Fibroblast of lung (primary cell): ENCODE measurements at regions not wholly inside any gene's neighbourhood (a gene's known extent, or its start where the extent isn't known, plus 50 kb on each side); places are given as distances from the start of the nearest gene placed in this dataset.

Experiments
- CTCF ChIP-seq, 2 donors: IDR thresholded peaks in 1 of 2; conservative IDR thresholded peaks in 1 of 2; 1 replicate in 1 of 2; 2 replicates in 1 of 2; pipeline ENCODE4 v1.5.1; 2011 to 2012; ENCODE audit warnings: low read length in 2 of 2, control low read depth in 1 of 2, inconsistent platforms in 1 of 2, low read depth in 1 of 2, mild to moderate bottlenecking in 1 of 2
- EZH2 ChIP-seq: IDR thresholded peaks from 2 replicates; pipeline ENCODE4 v1.5.1; 2012; ENCODE audit warnings: low read length, control low read depth, mild to moderate bottlenecking; ENCODE audit errors: missing control alignments

- TF ChIP-seq CTCF (conservative IDR thresholded peaks at IDR 0.05 in 1 of 2, IDR thresholded peaks at IDR 0.05 in 1 of 2; ENCODE audit: low read depth in 1 of 2, low read length in 2 of 2) (no peak), EZH2 (no peak)
Observed at GRCh38 chr9:95608341-95608740, 91.6 kb upstream of the PTCH1 start.
